ENCODE measurements at regions not wholly inside any gene's neighbourhood (a gene's known extent, or its start where the extent isn't known, plus 50 kb on each side); places are given as distances from the start of the nearest gene placed in this dataset.

GRCh38 chr15:87322870-87323269 lies 933.7 kb downstream of the NTRK3 start:
- no peaks in the 10 kb centered on the region for H3F3A ChIP-seq (replicated peaks; ENCODE audit: low read depth)
- peaks cover 2% of the 10 kb centered on the region for H3K27me3 Mint-ChIP-seq (ENCODE audit: insufficient read depth, low read depth, poor library complexity)

More at GRCh38 chr15:87322870-87323269, 933.7 kb downstream of the NTRK3 start:
- Mint-ChIP-seq H3K27ac (no peak overlapping the region), H3K36me3 (ENCODE audit: low read depth) (no peaks in the 10 kb centered on the region), H3K9me3 (no peaks in the 10 kb centered on the region; the same call in 2 of the 3 replicates), H3K4me1 (peaks cover 12% of the 10 kb centered on the region), H3K4me3 (no peak overlapping the region)
- no peaks in the 10 kb centered on the region for H4K20me1 ChIP-seq (replicated peaks; ENCODE audit: insufficient read depth)
- no peaks in the 10 kb centered on the region for H3K9me2 ChIP-seq (ENCODE audit: insufficient read depth)
- H3K36me3 ChIP-seq (ENCODE audit: insufficient read depth) = no peaks in the 10 kb centered on the region
- TF ChIP-seq CREB1 (CRISPR knock-in tag; IDR thresholded peaks at IDR 0.05; ENCODE audit: low read depth) = no peak
- TF ChIP-seq STAT1 (IDR thresholded peaks at IDR 0.05; ENCODE audit: unreplicated experiment) = no peak
- no peak for TF ChIP-seq EZH2 (IDR thresholded peaks at IDR 0.05; ENCODE audit: low read depth, unreplicated experiment)
- no peak for TF ChIP-seq ZNF331 (CRISPR knock-in tag; IDR thresholded peaks at IDR 0.05; ENCODE audit: low read depth)
- TF ChIP-seq POLR2AphosphoS5 (IDR thresholded peaks at IDR 0.05; ENCODE audit: low read depth) = no peak
- no peak for TF ChIP-seq EZH2phosphoT487 (IDR thresholded peaks at IDR 0.05; ENCODE audit: unreplicated experiment)
- no peak for TF ChIP-seq ETS1 (IDR thresholded peaks at IDR 0.05)
- no peak for TF ChIP-seq ZNF114 (CRISPR knock-in tag; IDR thresholded peaks at IDR 0.05)
- TF ChIP-seq JUNB (IDR thresholded peaks at IDR 0.05; ENCODE audit: unreplicated experiment) = no peak
- TF ChIP-seq ZNF462 (CRISPR knock-in tag; IDR thresholded peaks at IDR 0.05) = no peak
- TF ChIP-seq CTCF (conservative IDR thresholded peaks at IDR 0.05; ENCODE audit: low read depth in 2 of 2) = no peak
- no peak for TF ChIP-seq REST (IDR thresholded peaks at IDR 0.05; ENCODE audit: unreplicated experiment)
- TF ChIP-seq NANOG (IDR thresholded peaks at IDR 0.05; ENCODE audit: borderline replicate concordance) = no peak
- no peak overlapping the region for H2AFZ ChIP-seq
- ATAC-seq = no peak
- no peak overlapping the region for H3K27ac ChIP-seq (ENCODE audit: low read depth)
- no peaks in the 10 kb centered on the region; the same call in 1 of the 2 replicates for H3K4me1 ChIP-seq (ENCODE audit: insufficient read depth)
- no peak overlapping the region for H3K4me3 ChIP-seq
- no peaks in the 10 kb centered on the region for H3K27me3 ChIP-seq (ENCODE audit: insufficient read depth)
- no peaks in the 10 kb centered on the region for H3K79me2 ChIP-seq (replicated peaks; ENCODE audit: insufficient read depth)
- DNase-seq (ENCODE audit: low spot score) = no peak
- H3K4me2 ChIP-seq = no peak overlapping the region
